GM19438 (cell line): ENCODE measurements at regions not wholly inside any gene's neighbourhood (a gene's known extent, or its start where the extent isn't known, plus 50 kb on each side); places are given as distances from the start of the nearest gene placed in this dataset.

ENCODE experiments used
- ATAC-seq: cut with Tn5 transposase; IDR thresholded peaks from one replicate; pipeline ENCODE4 v1.9.1; 2021; ENCODE audit warnings: low read depth; ENCODE audit not compliant: unreplicated experiment

GRCh38 chr5:115072266-115073064 lies 97.2 kb downstream of the TRIM36 start:
- no peak for ATAC-seq

- ATAC-seq: no peak
Observed at GRCh38 chr5:115070737-115071136, 99.0 kb downstream of the TRIM36 start.

- peak; percentile 38 for ATAC-seq
Observed at GRCh38 chr5:115069087-115069968, 100.4 kb downstream of the TRIM36 start.

- ATAC-seq: peak; percentile 67
Observed at GRCh38 chr5:115068239-115069086, 101.2 kb downstream of the TRIM36 start.

GRCh38 chr5:115064380-115064779 lies 105.3 kb downstream of the TRIM36 start:
- ATAC-seq: no peak

- ATAC-seq: no peak
Observed at GRCh38 chr5:115054387-115054951, 115.2 kb downstream of the TRIM36 start.

GRCh38 chr5:115052948-115053347 lies 116.8 kb downstream of the TRIM36 start:
- no peak for ATAC-seq

- ATAC-seq: no peak
Observed at GRCh38 chr5:115050866-115051265, 118.8 kb downstream of the TRIM36 start.

GRCh38 chr5:115033861-115034260 lies 135.8 kb downstream of the TRIM36 start:
- no peak for ATAC-seq

GRCh38 chr5:115028557-115028956 lies 141.2 kb downstream of the TRIM36 start:
- no peak for ATAC-seq

GRCh38 chr5:115024922-115025321 lies 144.8 kb downstream of the TRIM36 start:
- no peak for ATAC-seq

GRCh38 chr5:115022303-115022702 lies 147.4 kb downstream of the TRIM36 start:
- no peak for ATAC-seq

GRCh38 chr5:115016646-115017045 lies 153.1 kb downstream of the TRIM36 start:
- ATAC-seq: no peak

GRCh38 chr5:114999176-114999575 lies 170.5 kb downstream of the TRIM36 start:
- no peak for ATAC-seq

GRCh38 chr5:114989512-114989911 lies 180.2 kb downstream of the TRIM36 start:
- ATAC-seq: no peak

GRCh38 chr5:114988096-114988495 lies 181.6 kb downstream of the TRIM36 start:
- ATAC-seq: no peak

- ATAC-seq: no peak
Observed at GRCh38 chr5:114984796-114985195, 184.9 kb downstream of the TRIM36 start.

- ATAC-seq: no peak
Observed at GRCh38 chr5:114981111-114981510, 188.6 kb downstream of the TRIM36 start.

- no peak for ATAC-seq
Observed at GRCh38 chr5:114977979-114978573, 191.6 kb downstream of the TRIM36 start.

GRCh38 chr5:114969482-114969881 lies 200.2 kb downstream of the TRIM36 start:
- no peak for ATAC-seq
